ENCODE measurements at regions not wholly inside any gene's neighbourhood (a gene's known extent, or its start where the extent isn't known, plus 50 kb on each side); places are given as distances from the start of the nearest gene placed in this dataset.
"Not testable (repeated sequence)": the region's sequence is repeated elsewhere in the genome, so short reads cannot be mapped to it uniquely, and the experiment has no call there.

DNA sequence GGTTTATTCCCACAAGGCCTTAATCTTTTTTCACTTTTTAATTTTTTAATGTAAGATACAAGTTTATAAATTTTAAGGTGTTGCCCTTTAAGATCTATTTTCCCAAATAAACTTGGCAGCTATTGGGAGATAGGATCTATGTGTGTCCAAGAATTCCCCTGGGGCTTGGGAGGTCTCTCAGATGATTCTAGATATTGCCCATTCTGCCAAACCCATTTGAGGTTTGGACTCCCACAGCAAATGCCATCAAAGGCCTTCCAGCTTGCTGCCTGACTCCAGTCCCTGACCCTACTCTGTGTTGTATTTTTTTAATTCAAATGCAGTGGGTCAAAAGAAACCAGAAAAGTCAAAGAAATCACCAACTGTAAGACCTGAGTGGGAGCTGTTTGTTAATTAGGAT is 120.0 kb upstream of the CHRDL1 start:
- Histone ChIP-seq H3K4me3 (ENCODE audit: low read depth, low read length) (no peak overlapping the region), H3K27me3 (ENCODE audit: control insufficient read depth, insufficient read depth, low read length) (no peaks in the 10 kb centered on the region), H3K27ac (ENCODE audit: low read depth, low read length) (no peak overlapping the region), H3K9me3 (ENCODE audit: control insufficient read depth, insufficient read depth, low read length) (no peaks in the 10 kb centered on the region)
- TF ChIP-seq, protein P1, sequence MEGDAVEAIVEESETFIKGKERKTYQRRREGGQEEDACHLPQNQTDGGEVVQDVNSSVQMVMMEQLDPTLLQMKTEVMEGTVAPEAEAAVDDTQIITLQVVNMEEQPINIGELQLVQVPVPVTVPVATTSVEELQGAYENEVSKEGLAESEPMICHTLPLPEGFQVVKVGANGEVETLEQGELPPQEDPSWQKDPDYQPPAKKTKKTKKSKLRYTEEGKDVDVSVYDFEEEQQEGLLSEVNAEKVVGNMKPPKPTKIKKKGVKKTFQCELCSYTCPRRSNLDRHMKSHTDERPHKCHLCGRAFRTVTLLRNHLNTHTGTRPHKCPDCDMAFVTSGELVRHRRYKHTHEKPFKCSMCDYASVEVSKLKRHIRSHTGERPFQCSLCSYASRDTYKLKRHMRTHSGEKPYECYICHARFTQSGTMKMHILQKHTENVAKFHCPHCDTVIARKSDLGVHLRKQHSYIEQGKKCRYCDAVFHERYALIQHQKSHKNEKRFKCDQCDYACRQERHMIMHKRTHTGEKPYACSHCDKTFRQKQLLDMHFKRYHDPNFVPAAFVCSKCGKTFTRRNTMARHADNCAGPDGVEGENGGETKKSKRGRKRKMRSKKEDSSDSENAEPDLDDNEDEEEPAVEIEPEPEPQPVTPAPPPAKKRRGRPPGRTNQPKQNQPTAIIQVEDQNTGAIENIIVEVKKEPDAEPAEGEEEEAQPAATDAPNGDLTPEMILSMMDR (IDR thresholded peaks at IDR 0.05; ENCODE audit: low read depth, low read length), result no peak
- DNase-seq (ENCODE audit: low read depth, low spot score), result no peak
- POLR2A ChIA-PET, result no interaction called here
- CTCF ChIA-PET, result interaction anchor here (0.6 kb wide), 1 partner anchor 17 kb away, joined by 4 read pairs; no protein-coding TSS in a partner anchor

DNA sequence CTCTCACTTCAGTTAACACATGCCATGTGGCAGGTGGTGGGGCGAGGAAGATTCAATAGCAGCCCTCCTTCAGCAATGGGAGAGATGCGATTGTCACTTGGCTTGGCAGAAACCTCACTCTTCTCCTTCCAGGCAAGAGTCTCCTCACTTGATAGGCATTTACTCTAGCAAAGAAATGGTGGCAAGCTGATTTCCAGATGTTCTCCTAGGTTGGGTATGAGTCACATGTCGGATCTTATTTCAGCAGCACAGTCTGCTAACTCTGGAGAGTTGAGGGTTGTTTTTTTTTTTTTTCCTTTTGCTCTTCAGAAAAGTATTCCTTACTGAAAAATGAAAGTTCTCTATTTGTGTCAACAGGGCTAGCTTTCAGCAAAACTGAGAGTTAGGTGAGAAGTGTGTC is 119.5 kb upstream of the CHRDL1 start:
- CTCF ChIA-PET, result interaction anchor here (0.6 kb wide), 1 partner anchor 18 kb away, joined by 4 read pairs; no protein-coding TSS in a partner anchor
- Histone ChIP-seq H3K9me3 (ENCODE audit: control insufficient read depth, insufficient read depth, low read length) (no peaks in the 10 kb centered on the region), H3K27me3 (ENCODE audit: control insufficient read depth, insufficient read depth, low read length) (no peaks in the 10 kb centered on the region), H3K27ac (ENCODE audit: low read depth, low read length) (no peak overlapping the region), H3K4me3 (ENCODE audit: low read depth, low read length) (no peak overlapping the region)
- DNase-seq (ENCODE audit: low read depth, low spot score), result peak; percentile 4
- TF ChIP-seq, protein P1 (IDR thresholded peaks at IDR 0.05; ENCODE audit: low read depth, low read length), result no peak
- POLR2A ChIA-PET, result no interaction called here

DNA sequence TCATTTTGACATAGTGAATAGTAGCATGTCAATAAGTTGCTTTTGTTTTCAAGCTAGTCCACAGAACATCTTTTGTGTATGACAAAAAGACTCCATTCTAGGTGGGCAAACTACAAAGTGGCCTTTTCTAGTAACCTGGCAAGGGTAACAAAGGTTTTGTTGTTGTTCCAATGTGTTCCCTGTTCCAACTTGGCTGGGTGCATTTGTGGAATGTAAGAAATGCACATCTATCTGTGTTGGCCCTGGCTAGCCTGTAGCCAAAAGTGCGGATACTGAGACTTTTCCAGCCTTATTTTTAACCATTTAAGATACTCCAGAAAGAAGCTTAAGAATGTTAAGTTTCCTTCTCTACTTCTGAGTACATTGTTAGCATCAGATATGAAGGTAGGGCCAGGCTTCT is 118.7 kb upstream of the CHRDL1 start:
- ChIA-PET POLR2A (no interaction called here), CTCF (no interaction called here)
- H3K4me3 ChIP-seq (ENCODE audit: low read depth, low read length), result no peak overlapping the region
- no peaks in the 10 kb centered on the region for H3K27me3 ChIP-seq (ENCODE audit: control insufficient read depth, insufficient read depth, low read length)
- DNase-seq (ENCODE audit: low read depth, low spot score), result no peak
- no peaks in the 10 kb centered on the region for H3K9me3 ChIP-seq (ENCODE audit: control insufficient read depth, insufficient read depth, low read length)
- H3K27ac ChIP-seq (ENCODE audit: low read depth, low read length), result no peak overlapping the region
- TF ChIP-seq, protein P1 (IDR thresholded peaks at IDR 0.05; ENCODE audit: low read depth, low read length), result no peak

GRCh38 chrX:110904747-110905146 is 109.1 kb upstream of the CHRDL1 start:
- H3K27ac ChIP-seq (ENCODE audit: low read depth, low read length); H3K9me3 ChIP-seq (ENCODE audit: control insufficient read depth, insufficient read depth, low read length); DNase-seq (ENCODE audit: low read depth, low spot score); H3K4me3 ChIP-seq (ENCODE audit: low read depth, low read length); CTCF ChIA-PET; H3K27me3 ChIP-seq (ENCODE audit: control insufficient read depth, insufficient read depth, low read length); POLR2A ChIA-PET: not testable (repeated sequence)

- no peak overlapping the region for H3K27ac ChIP-seq (ENCODE audit: low read depth, low read length)
- no peak for DNase-seq (ENCODE audit: low read depth, low spot score)
- no peaks in the 10 kb centered on the region for H3K27me3 ChIP-seq (ENCODE audit: control insufficient read depth, insufficient read depth, low read length)
- TF ChIP-seq, protein P1 (IDR thresholded peaks at IDR 0.05; ENCODE audit: low read depth, low read length), result no peak
- no peak overlapping the region for H3K4me3 ChIP-seq (ENCODE audit: low read depth, low read length)
- ChIA-PET POLR2A (no interaction called here), CTCF (no interaction called here)
- no peaks in the 10 kb centered on the region for H3K9me3 ChIP-seq (ENCODE audit: control insufficient read depth, insufficient read depth, low read length)
These were observed 86.4 kb upstream of the CHRDL1 start for GRCh38 chrX:110881971-110882370.

DNA sequence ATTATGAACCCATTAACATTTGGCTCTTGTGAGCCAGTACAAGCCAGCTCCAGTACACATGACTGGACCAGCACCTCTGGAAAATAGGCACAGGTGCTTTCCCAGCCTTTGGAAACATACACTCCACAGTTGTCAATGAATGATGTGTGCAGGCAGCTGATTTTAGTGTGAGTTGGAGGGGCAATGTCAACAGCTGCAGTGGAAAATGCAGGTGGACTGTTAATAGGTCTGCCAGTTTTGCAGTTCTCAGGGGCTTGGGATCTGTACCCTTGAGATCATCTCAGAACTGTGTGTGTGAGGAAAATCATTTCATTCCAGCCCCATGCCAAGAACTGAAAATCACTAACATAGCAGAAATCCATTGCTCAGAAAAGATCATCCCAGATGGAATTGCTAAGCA is 81.7 kb upstream of the CHRDL1 start:
- no peaks in the 10 kb centered on the region for H3K27me3 ChIP-seq (ENCODE audit: control insufficient read depth, insufficient read depth, low read length)
- no peak for DNase-seq (ENCODE audit: low read depth, low spot score)
- TF ChIP-seq, protein P1 (IDR thresholded peaks at IDR 0.05; ENCODE audit: low read depth, low read length), result no peak
- CTCF ChIA-PET, result no interaction called here
- H3K4me3 ChIP-seq (ENCODE audit: low read depth, low read length), result no peak overlapping the region
- POLR2A ChIA-PET, result no interaction called here
- H3K9me3 ChIP-seq (ENCODE audit: control insufficient read depth, insufficient read depth, low read length), result no peaks in the 10 kb centered on the region
- H3K27ac ChIP-seq (ENCODE audit: low read depth, low read length), result no peak overlapping the region
